SHP77 (cell line): ENCODE measurements at regions not wholly inside any gene's neighbourhood (a gene's known extent, or its start where the extent isn't known, plus 50 kb on each side); places are given as distances from the start of the nearest gene placed in this dataset.

Source experiments
- DNase-seq, 2 experiments: peaks; one replicate each; lab custom pipeline; 2025; lab: John Stamatoyannopoulos, UW

DNA sequence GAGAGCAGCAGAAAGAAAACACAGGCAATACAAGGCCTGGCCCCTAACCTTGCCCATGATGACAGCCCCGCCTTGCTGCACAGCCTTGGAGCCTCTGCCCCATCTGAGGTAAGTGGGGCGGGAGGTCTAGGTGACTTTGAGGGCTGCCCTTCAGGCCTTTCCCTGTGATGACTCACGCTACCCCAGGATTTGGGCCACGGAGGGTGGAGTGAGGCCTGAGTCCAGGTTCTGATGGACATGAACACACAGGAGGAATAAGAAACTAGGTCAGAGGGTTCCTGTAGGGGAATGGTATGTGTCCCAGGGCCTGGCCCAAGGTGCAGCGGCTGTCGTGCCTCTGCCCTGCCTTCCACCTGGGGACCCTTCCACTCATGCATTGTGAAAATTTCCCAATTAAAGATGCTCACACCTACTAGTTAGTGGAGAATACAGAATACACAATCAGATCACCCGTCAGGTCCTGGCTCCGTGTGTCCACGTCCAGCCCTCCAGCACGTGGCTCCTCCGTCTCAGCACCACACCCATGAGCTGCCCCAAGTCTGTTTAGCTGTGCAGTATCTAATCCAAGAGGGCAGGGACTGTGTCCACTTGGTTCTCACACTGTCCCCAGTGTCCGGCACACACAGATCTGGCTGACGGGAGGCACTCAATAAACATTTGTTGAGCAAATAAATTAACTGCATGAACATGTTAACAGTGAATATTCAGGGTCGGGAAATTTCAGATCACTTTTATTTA is 111.0 kb downstream of the CHST1 start:
- DNase-seq, result no peak

DNA sequence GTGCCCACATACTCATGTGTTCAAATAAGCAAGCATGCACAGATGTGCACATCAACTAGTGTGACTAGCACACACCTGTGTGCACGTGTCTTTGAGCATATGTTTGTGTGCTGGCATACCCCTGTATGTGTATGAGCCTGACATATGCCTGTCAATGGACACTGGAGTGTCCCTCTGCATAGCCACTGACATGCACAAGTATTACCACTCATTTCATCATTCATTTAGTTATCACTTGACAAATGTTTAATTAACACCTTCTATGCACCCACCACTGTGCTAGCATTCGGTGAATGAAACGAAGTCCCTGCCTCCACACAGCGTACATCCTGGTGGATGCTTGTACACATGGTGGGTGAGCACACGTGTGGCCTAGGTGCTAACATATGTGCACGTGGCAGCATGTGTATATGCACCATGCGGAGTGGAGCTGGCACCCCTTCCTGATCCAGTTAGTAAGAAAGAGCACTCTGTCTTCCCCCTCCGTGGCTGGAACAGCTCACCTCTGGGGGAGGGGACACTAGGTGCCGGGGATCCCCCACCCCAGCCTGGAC is 112.0 kb downstream of the CHST1 start:
- DNase-seq, result no peak

DNA sequence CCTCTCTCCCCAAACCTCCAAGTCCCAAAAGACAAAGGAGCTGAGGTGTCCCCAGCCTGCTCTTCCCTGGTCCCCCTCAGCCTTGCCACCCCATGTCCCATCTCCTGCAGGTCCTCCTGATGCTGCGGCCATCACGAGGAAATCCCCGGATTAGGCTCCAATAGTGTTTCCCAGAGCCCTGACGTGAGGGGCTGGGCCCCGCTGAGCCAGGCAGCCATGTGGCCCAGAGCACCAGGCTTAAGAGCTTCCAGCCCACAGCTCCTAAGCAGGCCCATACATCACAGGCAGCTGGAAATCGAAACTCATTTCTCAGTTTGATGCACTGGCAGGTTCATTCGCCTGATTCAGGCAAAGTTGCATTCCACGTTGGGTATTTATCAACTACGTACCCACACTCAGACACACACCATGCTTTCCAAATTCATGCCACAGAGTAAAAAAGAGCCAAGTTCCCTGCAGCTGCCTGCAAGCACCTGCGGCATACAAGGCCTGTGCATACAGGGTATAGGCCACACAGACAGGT is 114.2 kb downstream of the CHST1 start:
- no peak for DNase-seq

DNA sequence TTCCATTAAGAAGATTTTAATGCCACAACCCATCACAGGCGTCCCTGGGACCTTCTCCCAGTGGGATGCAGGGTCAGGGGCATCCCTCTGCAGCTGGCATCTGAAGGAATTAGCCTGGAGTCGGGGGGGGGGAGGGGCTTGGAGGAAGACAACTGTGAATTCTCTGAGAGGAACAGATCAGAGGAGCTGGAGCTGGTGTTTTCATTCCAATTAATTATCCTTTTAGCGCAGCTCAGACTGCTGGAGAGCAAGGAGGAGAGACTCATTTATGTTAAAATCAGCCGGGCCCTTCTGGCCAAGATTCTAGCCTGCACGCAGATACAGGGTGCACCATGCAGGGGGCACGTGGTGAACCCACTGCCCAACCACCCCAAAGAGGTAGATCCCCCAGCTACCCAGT is 116.2 kb downstream of the CHST1 start:
- DNase-seq, result no peak

DNA sequence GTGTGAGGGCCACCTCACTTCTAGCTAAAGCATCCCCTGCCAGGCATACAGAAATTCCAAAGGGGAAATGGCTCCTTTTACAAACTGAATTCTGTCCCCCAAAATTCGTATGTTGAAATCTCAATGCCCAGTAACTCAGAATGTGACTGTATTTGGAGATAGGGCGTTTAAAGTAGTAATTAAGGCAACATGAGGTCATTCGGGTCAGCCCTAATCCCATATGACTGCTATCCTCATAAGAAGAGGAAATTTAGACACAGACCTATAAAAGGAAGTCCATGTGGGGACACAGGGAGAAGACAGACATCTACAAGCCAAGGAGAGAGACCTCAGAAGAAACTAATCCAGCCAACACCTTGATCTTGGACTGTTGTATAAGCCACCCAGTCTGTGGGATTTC is 119.1 kb downstream of the CHST1 start:
- DNase-seq, result no peak

DNA sequence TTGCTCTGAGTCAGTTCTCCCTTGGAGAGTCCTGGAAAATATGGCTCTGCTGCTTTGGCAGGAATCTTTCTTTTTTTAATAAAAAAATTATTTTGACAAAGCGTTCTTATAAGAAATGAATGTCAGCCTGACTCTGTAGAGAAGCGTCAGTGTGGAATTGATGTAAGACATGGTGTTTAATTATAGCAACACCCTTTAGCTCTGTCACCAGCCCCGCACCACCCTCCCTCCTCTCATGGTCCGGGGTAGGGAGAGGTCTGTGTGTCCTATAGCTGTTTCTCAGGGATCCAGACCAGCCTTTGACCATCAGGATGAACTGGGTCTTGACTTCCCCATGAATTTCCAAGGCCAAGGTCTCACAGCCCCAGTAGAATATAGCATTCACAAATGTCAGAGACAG is 120.6 kb downstream of the CHST1 start:
- no peak for DNase-seq

DNA sequence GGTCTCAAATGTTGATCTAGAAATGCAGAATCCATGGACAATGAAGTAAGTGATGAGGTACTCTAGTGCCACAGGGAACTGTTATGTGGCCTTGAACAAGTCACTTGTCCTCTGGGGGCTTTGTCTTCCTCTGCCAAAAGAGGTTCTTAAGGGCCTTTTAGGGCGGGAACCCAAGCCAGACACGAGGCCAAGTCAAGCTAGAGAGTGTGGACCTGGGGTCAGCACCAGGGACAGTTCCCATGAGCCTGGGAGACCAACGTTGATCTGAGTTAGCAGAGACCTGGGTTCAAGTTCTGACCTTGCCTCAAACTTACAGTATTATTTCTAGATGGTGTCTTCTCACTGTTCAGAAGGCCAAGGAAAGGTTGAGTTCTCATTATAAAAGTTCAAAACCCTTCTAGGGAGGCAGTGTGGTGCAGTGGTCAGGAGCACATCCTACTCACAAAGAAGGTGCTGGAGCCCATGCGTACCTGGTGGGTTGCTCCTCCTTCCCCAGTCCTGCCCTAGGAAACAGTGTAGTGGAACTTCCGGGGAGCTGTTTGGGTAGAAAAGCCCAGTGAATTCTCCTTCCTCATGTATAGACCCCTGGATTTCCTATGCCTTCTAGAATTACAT is 121.5 kb downstream of the CHST1 start:
- no peak for DNase-seq

DNA sequence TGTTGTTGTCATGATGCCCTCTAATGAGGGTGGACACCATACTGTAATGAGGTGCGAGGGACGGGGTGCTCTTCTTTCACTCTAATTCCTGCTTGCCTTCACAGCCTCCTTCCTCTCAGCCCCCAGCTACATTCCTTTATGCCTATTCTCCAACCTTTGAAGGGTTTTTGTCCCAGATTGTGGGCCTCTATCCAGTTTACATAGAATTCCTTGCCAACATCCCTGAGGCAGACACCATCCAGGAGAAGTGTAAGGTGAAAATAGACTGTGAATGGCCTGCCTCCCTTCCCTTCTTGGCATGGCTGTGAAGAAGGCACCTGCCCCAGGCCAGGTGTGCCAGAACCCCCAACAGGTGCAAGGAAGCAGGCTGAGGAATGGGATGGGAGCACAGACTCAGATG is 122.3 kb downstream of the CHST1 start:
- DNase-seq, result no peak

DNA sequence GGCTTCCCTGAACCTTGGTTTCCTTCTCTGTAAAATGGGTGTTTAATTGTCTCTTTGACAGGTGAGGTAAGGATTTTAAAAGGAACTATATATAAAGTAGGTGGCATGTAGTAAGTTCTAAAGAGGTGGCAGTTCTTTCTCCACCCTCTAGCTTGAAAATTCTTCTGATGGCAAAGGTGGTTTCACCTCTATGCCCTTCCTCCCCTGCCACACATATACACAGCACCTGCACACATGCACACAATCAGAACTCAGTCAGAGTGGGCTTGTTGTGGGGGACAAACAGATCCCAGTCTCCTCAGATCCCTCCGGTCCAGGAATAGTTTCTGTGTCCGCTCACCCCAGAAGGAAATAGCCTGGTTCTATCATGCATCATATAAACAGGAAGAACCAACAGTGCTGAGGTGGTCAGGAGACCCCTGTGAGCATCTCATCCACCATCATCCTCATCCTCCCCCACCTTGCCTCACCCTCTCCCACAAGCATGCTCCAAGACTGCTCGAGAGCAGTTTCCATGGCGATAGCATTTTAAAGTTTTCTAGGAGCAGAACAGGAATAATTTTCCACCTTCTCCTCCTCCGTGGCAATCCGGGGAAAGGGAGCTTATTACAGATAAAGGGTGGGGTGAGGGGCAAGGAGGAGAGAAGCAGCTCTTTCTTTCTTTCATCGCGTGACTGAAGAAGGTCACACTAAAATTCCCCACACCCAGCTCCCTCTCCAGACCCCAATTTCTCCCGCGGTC is 123.6 kb downstream of the CHST1 start:
- no peak for DNase-seq

DNA sequence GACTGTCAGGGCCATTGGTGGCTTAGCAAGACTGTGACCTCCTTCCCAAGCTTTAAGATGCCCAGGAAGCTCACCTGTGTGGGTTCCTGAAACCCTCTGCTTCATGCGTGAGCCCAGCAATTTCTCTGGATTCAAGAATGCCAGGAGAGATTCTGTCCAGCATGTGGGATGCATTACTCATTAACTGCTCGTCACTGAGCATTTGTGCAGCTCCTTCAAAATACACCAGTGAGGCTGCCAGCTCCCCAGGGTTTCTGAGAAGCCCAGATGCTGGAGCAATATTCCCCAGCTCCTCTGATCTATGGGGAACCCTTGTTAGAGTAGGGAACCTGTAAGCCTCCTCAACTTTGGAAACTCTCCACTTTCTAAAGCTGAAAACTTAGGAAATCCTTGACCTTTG is 126.5 kb downstream of the CHST1 start:
- no peak for DNase-seq

DNA sequence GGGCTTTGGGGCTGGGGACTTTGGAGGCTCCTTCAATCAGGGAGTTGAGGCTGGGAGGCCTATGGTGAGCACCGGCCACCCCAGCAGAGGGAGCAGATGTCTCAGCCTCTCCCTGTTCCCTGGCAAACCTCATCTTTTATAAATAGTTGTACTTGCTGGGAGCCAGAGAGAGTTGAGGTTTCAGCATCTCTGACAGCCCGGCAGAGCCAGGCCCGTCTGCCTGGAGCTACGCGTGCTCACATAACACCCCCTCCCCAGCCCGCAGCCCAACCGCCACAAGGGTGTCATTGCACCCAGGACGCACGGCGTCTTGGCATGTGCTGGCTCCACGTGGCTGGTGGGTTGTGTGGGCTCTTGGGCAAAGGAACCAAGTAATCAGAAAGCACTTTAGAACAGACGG is 127.1 kb downstream of the CHST1 start:
- DNase-seq, result no peak

DNA sequence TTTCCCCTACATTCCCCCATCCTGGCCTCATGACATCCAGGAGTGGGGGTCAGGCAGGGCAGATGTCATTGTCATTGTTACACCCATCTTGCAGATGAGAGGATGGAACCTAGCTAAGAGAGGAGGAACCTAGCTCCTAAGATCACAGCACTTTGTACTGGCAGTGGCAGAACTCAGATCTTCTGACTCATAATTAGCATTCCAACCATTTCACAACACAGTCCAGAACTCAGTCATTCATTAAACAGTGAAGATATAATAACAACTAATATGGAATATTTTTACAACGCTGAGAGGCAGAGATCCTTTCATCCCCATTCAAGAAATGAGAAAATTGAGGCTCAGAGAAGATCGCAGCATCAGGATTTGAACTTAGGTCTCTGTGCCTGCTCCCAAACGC is 127.8 kb downstream of the CHST1 start:
- no peak for DNase-seq

DNA sequence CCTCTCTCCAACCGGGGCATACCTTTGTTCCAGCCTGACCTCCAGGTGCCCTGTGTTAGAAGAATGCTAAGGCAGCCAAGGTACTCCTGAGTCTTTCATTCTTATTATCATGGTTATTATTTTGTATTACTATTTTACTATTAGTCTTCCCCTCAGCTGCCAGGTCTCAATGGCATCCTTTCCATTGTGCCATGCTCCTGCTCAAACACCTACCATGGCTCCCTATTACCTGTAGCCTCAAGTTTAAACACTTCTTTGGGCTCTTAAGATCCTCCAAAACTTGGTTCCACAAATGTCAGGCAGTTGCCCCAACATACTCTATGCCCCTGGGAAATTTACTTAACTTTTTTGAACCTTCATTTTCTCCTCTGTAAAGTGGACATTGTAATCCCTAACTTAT is 130.4 kb downstream of the CHST1 start:
- DNase-seq, result no peak

DNA sequence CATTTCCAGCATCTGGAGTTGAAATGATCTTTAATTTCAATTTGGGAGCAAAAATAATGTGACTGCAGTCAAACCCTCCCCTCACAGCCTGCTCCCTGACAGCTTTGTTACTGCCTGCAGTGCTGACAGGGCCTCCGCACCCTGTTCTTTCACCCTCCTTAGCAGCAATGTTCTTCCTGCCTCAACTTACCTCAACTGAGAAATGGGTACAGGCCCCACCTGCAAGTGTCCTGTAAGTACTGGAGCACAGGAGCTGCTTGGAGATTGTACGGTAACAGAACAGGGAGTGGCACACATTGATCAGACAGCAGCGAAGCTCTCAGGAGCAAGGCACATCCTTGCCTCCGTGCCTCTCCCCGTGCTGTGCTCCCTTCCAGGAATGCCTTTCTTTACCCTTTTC is 131.3 kb downstream of the CHST1 start:
- no peak for DNase-seq

DNA sequence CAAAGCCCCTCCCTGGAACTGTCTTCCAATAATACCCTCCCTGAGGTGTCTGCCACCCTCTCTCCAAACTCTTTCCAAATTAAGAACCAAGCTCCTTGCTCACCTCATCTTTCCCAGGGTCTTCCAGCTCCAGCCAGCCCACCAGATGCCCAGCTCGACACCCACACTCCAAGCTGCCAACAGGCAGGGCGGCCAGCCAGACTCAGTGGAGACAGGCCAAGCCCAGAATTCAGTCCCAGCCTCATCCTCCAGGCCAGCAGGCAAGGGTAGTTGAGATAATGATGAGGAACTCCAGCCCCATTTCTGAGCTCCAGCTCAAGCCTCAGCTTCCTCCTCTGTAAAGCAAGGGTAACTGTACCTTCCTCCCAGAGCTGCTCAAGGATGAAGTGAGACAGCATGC is 132.9 kb downstream of the CHST1 start:
- no peak for DNase-seq

DNA sequence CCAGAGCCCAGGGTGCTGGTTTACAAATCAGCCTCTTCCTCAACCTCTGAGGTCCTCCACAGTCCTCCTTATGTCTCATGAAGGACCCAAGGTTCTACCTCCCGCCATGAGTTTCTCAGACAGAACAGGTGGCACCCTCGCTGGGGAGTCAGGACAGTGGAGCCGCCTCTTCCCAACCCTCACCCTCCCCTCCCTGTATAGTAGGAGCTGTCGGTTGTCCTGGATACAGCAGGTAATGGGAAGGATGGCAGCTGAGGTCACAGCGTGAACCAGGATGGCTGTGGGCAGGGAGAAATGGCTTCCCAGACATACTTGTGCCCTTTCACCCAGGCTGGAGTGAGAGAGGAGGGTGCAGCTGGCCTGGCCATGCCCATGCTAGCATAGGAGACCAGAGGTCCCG is 134.6 kb downstream of the CHST1 start:
- DNase-seq, result no peak

DNA sequence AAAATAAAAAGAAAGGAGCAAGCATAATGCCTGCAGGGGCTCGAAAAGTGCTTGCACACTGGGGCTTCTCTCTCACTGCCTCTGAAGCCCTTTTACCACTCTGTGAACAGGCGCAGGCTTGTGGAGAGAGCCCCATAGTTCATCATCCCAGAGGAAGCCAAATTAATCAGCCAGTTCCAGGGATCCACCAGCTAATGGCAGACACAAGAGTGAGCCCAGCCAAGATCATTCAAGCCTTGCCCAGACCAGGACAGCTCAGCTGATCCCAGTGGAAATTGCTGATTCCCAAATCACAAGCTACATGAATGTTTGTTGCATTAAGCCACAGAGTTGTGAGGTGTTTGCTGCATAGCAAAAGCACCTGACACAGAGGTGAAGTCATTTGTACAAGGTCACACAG is 135.3 kb downstream of the CHST1 start:
- no peak for DNase-seq

DNA sequence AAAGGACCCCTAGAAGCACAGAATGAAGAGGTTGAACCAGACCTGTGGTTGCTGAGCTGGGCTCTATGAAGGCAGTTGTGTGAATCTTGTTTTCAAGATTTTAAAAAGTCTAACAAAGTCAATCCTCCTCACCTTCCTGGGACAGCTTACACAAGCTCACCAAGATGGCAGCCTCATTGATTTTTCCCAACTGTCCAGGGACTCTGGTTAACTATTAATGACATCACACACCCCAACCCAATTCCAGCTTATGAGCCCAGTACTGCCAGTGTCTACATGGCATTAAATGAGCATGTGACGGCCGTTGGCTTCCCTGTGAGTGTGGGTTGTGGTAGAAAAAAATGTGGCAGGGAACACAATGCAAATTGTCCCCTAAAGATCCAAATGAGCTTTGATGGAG is 137.0 kb downstream of the CHST1 start:
- DNase-seq, result no peak

DNA sequence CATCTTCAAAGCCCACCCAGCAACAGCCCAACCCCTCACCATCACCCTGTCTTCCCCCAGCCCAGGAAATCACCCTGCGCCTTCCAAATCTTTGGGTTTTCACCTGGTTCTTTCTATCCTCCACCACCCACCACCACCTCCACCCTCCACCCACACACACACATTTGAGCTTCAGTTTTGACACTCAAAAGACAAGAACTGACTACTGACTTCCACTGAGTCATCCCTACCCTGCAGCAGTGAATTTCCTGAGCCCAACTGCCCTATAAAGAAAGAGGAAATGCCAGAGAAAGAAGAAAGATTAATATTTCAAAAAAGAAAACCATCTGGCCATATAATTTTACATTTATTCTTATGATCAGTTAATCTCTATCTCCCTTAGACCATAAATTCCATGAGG is 137.5 kb downstream of the CHST1 start:
- no peak for DNase-seq

DNA sequence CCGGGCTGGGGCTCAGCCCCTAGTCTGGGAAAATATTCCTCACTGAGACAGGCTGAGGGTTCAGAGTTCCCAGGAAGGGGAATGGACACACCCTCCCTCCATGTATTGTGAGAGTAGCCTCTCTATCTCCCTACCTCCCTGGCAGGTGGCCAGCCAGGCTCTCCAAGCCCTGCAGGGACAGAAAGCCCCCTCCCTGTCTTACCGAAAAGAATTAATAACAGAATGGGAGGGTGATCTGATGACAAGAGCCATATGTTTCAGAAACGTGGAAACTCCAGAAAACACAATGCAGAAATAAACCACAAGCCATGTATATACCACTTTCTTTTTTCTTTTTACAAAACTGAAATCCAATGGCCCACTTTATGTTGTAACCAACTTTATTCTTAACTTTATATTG is 140.0 kb downstream of the CHST1 start:
- no peak for DNase-seq

DNA sequence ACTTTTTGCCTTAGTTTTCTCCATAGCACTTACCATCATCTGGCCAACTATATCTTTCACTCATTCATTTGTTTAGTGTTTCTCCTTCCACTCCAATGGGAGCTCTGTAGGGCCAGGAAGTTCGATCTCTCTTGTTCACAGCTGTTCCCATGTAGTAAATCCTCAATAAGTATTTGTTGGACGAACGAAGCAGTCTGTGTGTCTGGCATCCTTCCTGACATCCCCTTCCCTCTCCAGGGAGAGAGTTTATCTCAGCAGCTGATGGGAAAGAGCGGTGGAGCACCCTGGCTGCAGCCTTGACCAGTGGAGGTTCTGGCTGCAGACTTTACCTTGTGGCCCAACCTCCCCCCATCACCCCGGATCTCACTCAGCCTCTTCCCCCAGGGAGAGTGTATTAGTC is 141.7 kb downstream of the CHST1 start:
- DNase-seq, result no peak

DNA sequence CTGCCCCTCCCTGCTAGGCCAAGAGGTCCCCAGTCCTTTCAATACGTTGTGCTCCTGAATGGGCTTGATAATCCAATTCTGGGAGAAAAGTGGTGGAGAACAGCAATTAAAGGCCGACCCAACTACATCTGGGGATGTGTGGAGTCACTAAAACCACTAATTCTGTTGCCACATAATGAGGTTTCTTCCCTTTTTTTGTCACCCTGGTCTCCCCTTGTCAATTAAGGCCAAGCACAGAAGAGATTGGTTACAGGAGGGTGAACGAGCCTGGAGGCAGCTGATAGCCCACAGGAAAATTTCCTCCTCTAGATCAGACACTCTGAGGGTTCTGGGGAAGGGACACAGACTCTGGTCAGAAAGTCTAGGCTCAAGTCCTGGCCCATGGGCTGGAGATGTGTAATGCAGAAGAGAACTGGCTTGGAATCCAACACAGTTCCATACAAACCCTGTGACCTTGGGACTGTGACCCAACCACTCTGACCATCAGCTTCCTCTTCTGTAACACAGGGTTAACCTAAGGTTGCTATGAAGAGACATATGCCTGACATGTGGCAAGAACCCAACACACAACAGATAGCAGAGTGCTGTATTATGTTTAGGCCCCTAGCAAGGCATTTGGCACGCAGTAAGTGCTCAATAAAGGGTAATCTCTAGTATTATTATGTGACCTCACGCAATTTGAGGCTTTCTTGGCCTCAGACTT is 146.4 kb downstream of the CHST1 start:
- no peak for DNase-seq
